NAMALWA (cell line): ENCODE measurements at regions not wholly inside any gene's neighbourhood (a gene's known extent, or its start where the extent isn't known, plus 50 kb on each side); places are given as distances from the start of the nearest gene placed in this dataset.
A peak's percentile ranks its signal among the peaks of the same experiment; 100 is the strongest.

ENCODE experiments used
- DNase-seq: peaks from one replicate; pipeline ENCODE4 v3.0.0-alpha.2; 2015; ENCODE audit warnings: low spot score

- DNase-seq: peak; percentile 37
These were observed 220.5 kb downstream of the CENPF start for GRCh38 chr1:214823311-214824117.

GRCh38 chr1:214824763-214825162 lies 221.8 kb downstream of the CENPF start:
- no peak for DNase-seq

- no peak for DNase-seq
These were observed 223.6 kb downstream of the CENPF start for GRCh38 chr1:214826619-214827018.

GRCh38 chr1:214827883-214828282 lies 224.9 kb downstream of the CENPF start:
- DNase-seq: no peak

GRCh38 chr1:214830941-214831340 lies 227.9 kb downstream of the CENPF start:
- no peak for DNase-seq

GRCh38 chr1:214831956-214832355 lies 229.0 kb downstream of the CENPF start:
- no peak for DNase-seq

GRCh38 chr1:214833178-214833756 lies 230.3 kb downstream of the CENPF start:
- DNase-seq: no peak

GRCh38 chr1:214837376-214837775 lies 234.4 kb downstream of the CENPF start:
- no peak for DNase-seq

GRCh38 chr1:214838351-214838750 lies 235.4 kb downstream of the CENPF start:
- DNase-seq: no peak

GRCh38 chr1:214840356-214840755 lies 237.4 kb downstream of the CENPF start:
- peak; percentile 2 for DNase-seq

GRCh38 chr1:214842856-214843255 lies 239.7 kb upstream of the KCNK2 start:
- no peak for DNase-seq

GRCh38 chr1:214843281-214843680 lies 239.3 kb upstream of the KCNK2 start:
- no peak for DNase-seq

GRCh38 chr1:214844319-214844718 lies 238.2 kb upstream of the KCNK2 start:
- no peak for DNase-seq

GRCh38 chr1:214846276-214846675 lies 236.3 kb upstream of the KCNK2 start:
- DNase-seq: no peak

GRCh38 chr1:214847071-214847810 lies 235.3 kb upstream of the KCNK2 start:
- DNase-seq: no peak

- no peak for DNase-seq
These were observed 234.4 kb upstream of the KCNK2 start for GRCh38 chr1:214848101-214848500.

GRCh38 chr1:214850432-214851050 lies 232.0 kb upstream of the KCNK2 start:
- DNase-seq: no peak

- DNase-seq: no peak
These were observed 229.2 kb upstream of the KCNK2 start for GRCh38 chr1:214853340-214853739.

GRCh38 chr1:214854126-214854875 lies 228.2 kb upstream of the KCNK2 start:
- no peak for DNase-seq

GRCh38 chr1:214856843-214857242 lies 225.7 kb upstream of the KCNK2 start:
- no peak for DNase-seq

- no peak for DNase-seq
These were observed 224.8 kb upstream of the KCNK2 start for GRCh38 chr1:214857716-214858115.

GRCh38 chr1:214859647-214860046 lies 222.9 kb upstream of the KCNK2 start:
- DNase-seq: no peak
